Sigmoid colon (tissue), 6 donors: ENCODE measurements at regions not wholly inside any gene's neighbourhood (a gene's known extent, or its start where the extent isn't known, plus 50 kb on each side); places are given as distances from the start of the nearest gene placed in this dataset.
A peak's percentile ranks its signal among the peaks of the same experiment; 100 is the strongest.
"Not testable (repeated sequence)": the region's sequence is repeated elsewhere in the genome, so short reads cannot be mapped to it uniquely, and the experiment has no call there.

Experiments
- DNase-seq: peaks from one replicate; pipeline ENCODE4 v3.0.0-alpha.2; 2019
- H3K27ac ChIP-seq, 4 donors: fragments of 200-600 bp; sonication (generic); one replicate each; pipeline ENCODE4 v1.5.1; 2016 to 2019; ENCODE audit warnings: mild to moderate bottlenecking in 1 of 4
- H3K27me3 ChIP-seq, 3 donors: fragments of 200-600 bp; sonication (generic); one replicate each; pipeline ENCODE4 v1.5.1; 2019; ENCODE audit warnings: mild to moderate bottlenecking in 1 of 3
- H3K36me3 ChIP-seq, 4 donors: fragments of 200-600 bp; sonication (generic); one replicate each; pipeline ENCODE4 v1.5.1; 2016 to 2019
- H3K4me1 ChIP-seq, 4 donors: fragments of 200-600 bp; sonication (generic); one replicate each; pipeline ENCODE4 v1.5.1; 2017 to 2019
- H3K4me3 ChIP-seq, 4 donors: fragments of 200-600 bp; sonication (generic); one replicate each; pipeline ENCODE4 v1.5.1; 2017 to 2019; ENCODE audit warnings: mild to moderate bottlenecking in 2 of 4, moderate library complexity in 1 of 4
- H3K9me3 ChIP-seq, 4 donors: fragments of 200-600 bp in 3 of 4; sonication (generic) in 3 of 4; one replicate each; pipeline versions ENCODE4 v1.5.1 to v1.6.1; 2013 to 2019
- CTCF ChIP-seq, 4 experiments: fragments of 450-650 bp in 3 of 4; fragments of 200-600 bp in 1 of 4; IDR thresholded peaks; one replicate each; pipeline ENCODE4 v1.5.1; 2016 to 2019; ENCODE audit warnings: antibody characterized with exemption in 4 of 4, mild to moderate bottlenecking in 3 of 4, moderate library complexity in 2 of 4
- EP300 ChIP-seq, 4 donors: sonication (generic); formaldehyde crosslinking; IDR thresholded peaks; one replicate each; pipeline ENCODE4 v1.6.1; 2017; ENCODE audit warnings: antibody characterized with exemption in 4 of 4
- POLR2A ChIP-seq, 2 donors: fragments of 450-650 bp; IDR thresholded peaks; one replicate each; pipeline ENCODE4 v1.6.1; 2016; ENCODE audit warnings: antibody characterized with exemption in 2 of 2, mild to moderate bottlenecking in 2 of 2, moderate library complexity in 2 of 2
- POLR2AphosphoS5 ChIP-seq, 4 donors: sonication (generic); formaldehyde crosslinking; IDR thresholded peaks; one replicate each; pipeline ENCODE4 v1.6.1; 2017; ENCODE audit warnings: antibody characterized with exemption in 4 of 4
- WGBS, 2 donors: extraction: QIAGEN DNeasy Blood & Tissue Kit; methylation state at CpG; one replicate each; pipeline ENCODE4 v1.1.7; 2013; 5-methylcytosine and 5-hydroxymethylcytosine counted together
- intact Hi-C: fragments of 100-400 bp; cut with DNase I; formaldehyde crosslinking; loops from one replicate; pipeline ENCODE4 v1.15.1; 2023
- donor health status: healthy with polysubstance abuse.
- donor health status: healthy.

GRCh38 chr16:46428108-46429061, 192.8 kb downstream of the SHCBP1 start:
- intact Hi-C loops = no loop called here
- Histone ChIP-seq H3K27ac (no peak overlapping the region), H3K4me3 (no peak overlapping the region), H3K27me3 (peaks cover 0 to 28% (median 10%) of the 10 kb centered on the region in 3 donors), H3K36me3 (no peaks in the 10 kb centered on the region), H3K9me3 (peaks cover 0 to 11% (median 6%) of the 10 kb centered on the region in 4 donors), H3K4me1 (no peaks in the 10 kb centered on the region)
- WGBS, 2 donors = 36 to 72% methylated on average over 81 of the region's 81 CpGs
- DNase-seq = peak; percentile 44
- TF ChIP-seq CTCF (IDR thresholded peaks at IDR 0.05) (no peak), POLR2A (IDR thresholded peaks at IDR 0.05) (no peak), EP300 (IDR thresholded peaks at IDR 0.05) (no peak), POLR2AphosphoS5 (IDR thresholded peaks at IDR 0.05) (no peak)

- H3K9me3 ChIP-seq = peaks cover 0 to 11% (median 6%) of the 10 kb centered on the region in 4 donors
- TF ChIP-seq POLR2AphosphoS5 (IDR thresholded peaks at IDR 0.05) (no peak), CTCF (IDR thresholded peaks at IDR 0.05) (no peak), EP300 (IDR thresholded peaks at IDR 0.05) (no peak), POLR2A (IDR thresholded peaks at IDR 0.05) (no peak)
- H3K4me1 ChIP-seq = no peaks in the 10 kb centered on the region
- no peak for DNase-seq
- no peak overlapping the region for H3K27ac ChIP-seq
- peaks cover 0 to 28% (median 10%) of the 10 kb centered on the region in 3 donors for H3K27me3 ChIP-seq
- 47 to 76% methylated on average over 48 of the region's 48 CpGs for WGBS, 2 donors
- H3K36me3 ChIP-seq = no peaks in the 10 kb centered on the region
- intact Hi-C loops = no loop called here
- no peak overlapping the region for H3K4me3 ChIP-seq
Observed at GRCh38 chr16:46427340-46428107, 193.7 kb downstream of the SHCBP1 start.

GRCh38 chr16:46426336-46426735, 194.8 kb downstream of the SHCBP1 start:
- intact Hi-C loops = no loop called here
- Histone ChIP-seq H3K4me3 (no peak overlapping the region), H3K27ac (no peak overlapping the region), H3K27me3 (peaks cover 0 to 28% (median 10%) of the 10 kb centered on the region in 3 donors), H3K4me1 (no peaks in the 10 kb centered on the region), H3K9me3 (peaks cover 0 to 11% (median 9%) of the 10 kb centered on the region in 4 donors), H3K36me3 (no peaks in the 10 kb centered on the region)
- TF ChIP-seq POLR2AphosphoS5 (IDR thresholded peaks at IDR 0.05) (no peak), CTCF (IDR thresholded peaks at IDR 0.05) (no peak), POLR2A (IDR thresholded peaks at IDR 0.05) (no peak), EP300 (IDR thresholded peaks at IDR 0.05) (no peak)
- 76 to 79% methylated on average over 1 of the region's 1 CpG for WGBS, 2 donors
- DNase-seq = no peak

- no peak for DNase-seq
- Histone ChIP-seq H3K4me1 (no peaks in the 10 kb centered on the region), H3K9me3 (no peaks in the 10 kb centered on the region), H3K27me3 (no peaks in the 10 kb centered on the region), H3K36me3 (no peaks in the 10 kb centered on the region), H3K4me3 (no peak overlapping the region), H3K27ac (no peak overlapping the region)
- WGBS, 2 donors = 81 to 92% methylated on average over 16 of the region's 16 CpGs
- no peak for TF ChIP-seq CTCF (IDR thresholded peaks at IDR 0.05)
- TF ChIP-seq POLR2A (IDR thresholded peaks at IDR 0.05) = no peak
- TF ChIP-seq EP300 (IDR thresholded peaks at IDR 0.05) = no peak
- no peak for TF ChIP-seq POLR2AphosphoS5 (IDR thresholded peaks at IDR 0.05)
- intact Hi-C loops = no loop called here
Observed at GRCh38 chr16:46404028-46404427, 217.2 kb downstream of the SHCBP1 start.

- H3K27ac ChIP-seq, H3K4me1 ChIP-seq, H3K9me3 ChIP-seq, H3K4me3 ChIP-seq, H3K27me3 ChIP-seq, DNase-seq, H3K36me3 ChIP-seq, intact Hi-C loops: not testable (repeated sequence)
- 79 to 86% methylated on average over 16 of the region's 18 CpGs for WGBS, 2 donors
Observed at GRCh38 chr16:46398559-46398958, 222.6 kb downstream of the SHCBP1 start.

GRCh38 chr16:46396883-46397270, 224.3 kb downstream of the SHCBP1 start:
- intact Hi-C loops, H3K27me3 ChIP-seq, H3K4me1 ChIP-seq, H3K4me3 ChIP-seq, H3K27ac ChIP-seq, H3K36me3 ChIP-seq, DNase-seq: not testable (repeated sequence)
- H3K9me3 ChIP-seq = peaks cover 0 to 11% (median 7%) of the 10 kb centered on the region in 4 donors
- WGBS, 2 donors = 80 to 82% methylated on average over 15 of the region's 18 CpGs

- H3K36me3 ChIP-seq, intact Hi-C loops, H3K27ac ChIP-seq, DNase-seq, H3K4me1 ChIP-seq, H3K4me3 ChIP-seq, H3K27me3 ChIP-seq: not testable (repeated sequence)
- 80 to 86% methylated on average over 31 of the region's 31 CpGs for WGBS, 2 donors
- peaks cover 0 to 11% (median 7%) of the 10 kb centered on the region in 4 donors for H3K9me3 ChIP-seq
Observed at GRCh38 chr16:46396131-46396882, 224.9 kb downstream of the SHCBP1 start.
